Smooth muscle cell (in vitro differentiated cells): ENCODE measurements at regions not wholly inside any gene's neighbourhood (a gene's known extent, or its start where the extent isn't known, plus 50 kb on each side); places are given as distances from the start of the nearest gene placed in this dataset.

Experiments used
- DNase-seq: peaks from one replicate; lab custom pipeline; 2025; ENCODE audit not compliant: unreplicated experiment; lab: John Stamatoyannopoulos, UW
- H2AFZ ChIP-seq: fragments of 200-600 bp; sonication (generic); 2 replicates; pipeline ENCODE4 v1.6.0; 2016; ENCODE audit warnings: antibody characterized with exemption, low read depth, mild to moderate bottlenecking
- H3F3A ChIP-seq: fragments of 200-600 bp; sonication (generic); 2 replicates; pipeline ENCODE4 v1.6.0; 2017; ENCODE audit warnings: antibody characterized with exemption, low read depth
- H3K27ac ChIP-seq: fragments of 200-600 bp; sonication (generic); 2 replicates; pipeline ENCODE4 v1.5.1; 2016; ENCODE audit warnings: low read depth, mild to moderate bottlenecking
- H3K27me3 ChIP-seq: fragments of 200-600 bp; sonication (generic); 2 replicates; pipeline ENCODE4 v1.6.1; 2016; ENCODE audit warnings: low read depth, mild to moderate bottlenecking
- H3K36me3 ChIP-seq: fragments of 200-600 bp; sonication (generic); 2 replicates; pipeline ENCODE4 v1.5.1; 2016; ENCODE audit warnings: low read depth
- H3K4me1 ChIP-seq: fragments of 200-600 bp; sonication (generic); 2 replicates; pipeline ENCODE4 v1.5.1; 2016; ENCODE audit warnings: low read depth
- H3K4me2 ChIP-seq: fragments of 200-600 bp; sonication (generic); 2 replicates; pipeline ENCODE4 v1.6.0; 2016; ENCODE audit warnings: mild to moderate bottlenecking
- H3K4me3 ChIP-seq: fragments of 200-600 bp; sonication (generic); 2 replicates; pipeline ENCODE4 v1.5.1; 2016; ENCODE audit warnings: mild to moderate bottlenecking
- H3K79me2 ChIP-seq: fragments of 200-600 bp; sonication (generic); 2 replicates; pipeline ENCODE4 v1.6.0; 2016; ENCODE audit warnings: low read depth, mild to moderate bottlenecking
- H3K9ac ChIP-seq: fragments of 200-600 bp; sonication (generic); 2 replicates; pipeline ENCODE4 v1.6.0; 2016; ENCODE audit warnings: low read depth
- H3K9me3 ChIP-seq: fragments of 200-600 bp; sonication (generic); replicated peaks from 2 replicates; pipeline ENCODE4 v1.5.1; 2016; ENCODE audit warnings: low read depth
- H4K20me1 ChIP-seq: fragments of 200-600 bp; sonication (generic); 2 replicates; pipeline ENCODE4 v1.6.0; 2016; ENCODE audit warnings: low read depth
- CTCF ChIP-seq: fragments of 200-600 bp; sonication (generic); IDR thresholded peaks from 2 replicates; pipeline ENCODE4 v1.5.1; 2017; ENCODE audit warnings: borderline replicate concordance, mild to moderate bottlenecking, antibody characterized with exemption; ENCODE audit not compliant: insufficient read depth, poor library complexity, severe bottlenecking
- WGBS: methylation state at CpG from one replicate; pipeline ENCODE4 v1.1.7; 2016; ENCODE audit warnings: low lambda C conversion rate; 5-methylcytosine and 5-hydroxymethylcytosine counted together

- no peak overlapping the region for H3K4me2 ChIP-seq
- H2AFZ ChIP-seq: no peak overlapping the region
- H3K9me3 ChIP-seq: no peaks in the 10 kb centered on the region
- no peaks in the 10 kb centered on the region for H3K4me1 ChIP-seq
- H3K79me2 ChIP-seq: no peaks in the 10 kb centered on the region
- no peaks in the 10 kb centered on the region for H3K36me3 ChIP-seq
- no peaks in the 10 kb centered on the region for H3F3A ChIP-seq
- H3K27ac ChIP-seq: no peak overlapping the region
- H3K27me3 ChIP-seq: peaks cover 4% of the 10 kb centered on the region
- TF ChIP-seq CTCF: no peak
- DNase-seq: no peak
- no peaks in the 10 kb centered on the region for H4K20me1 ChIP-seq
- no peak overlapping the region for H3K9ac ChIP-seq
- H3K4me3 ChIP-seq: no peak overlapping the region
- WGBS: 44% methylated on average over 2 of the region's 2 CpGs
These were observed 281.9 kb downstream of the TENT4A start for GRCh38 chr5:6995115-6995514.

GRCh38 chr5:7000310-7000709 lies 287.1 kb downstream of the TENT4A start:
- H3K27ac ChIP-seq: no peak overlapping the region
- H4K20me1 ChIP-seq: no peaks in the 10 kb centered on the region
- no peak overlapping the region for H3K4me2 ChIP-seq
- no peak overlapping the region for H3K9ac ChIP-seq
- H2AFZ ChIP-seq: no peak overlapping the region
- H3K4me3 ChIP-seq: no peak overlapping the region
- no peak for TF ChIP-seq CTCF
- no peak for DNase-seq
- no peaks in the 10 kb centered on the region for H3K9me3 ChIP-seq
- no peaks in the 10 kb centered on the region for H3K4me1 ChIP-seq
- H3K79me2 ChIP-seq: no peaks in the 10 kb centered on the region
- WGBS: 66% methylated on average over 4 of the region's 4 CpGs
- H3K27me3 ChIP-seq: no peaks in the 10 kb centered on the region
- H3F3A ChIP-seq: no peaks in the 10 kb centered on the region
- H3K36me3 ChIP-seq: no peaks in the 10 kb centered on the region

- 65% methylated on average over 6 of the region's 6 CpGs for WGBS
- no peaks in the 10 kb centered on the region for H3K4me1 ChIP-seq
- no peak for DNase-seq
- no peak for TF ChIP-seq CTCF
- no peak overlapping the region for H3K9ac ChIP-seq
- H3K27me3 ChIP-seq: no peaks in the 10 kb centered on the region
- no peak overlapping the region for H3K4me2 ChIP-seq
- no peaks in the 10 kb centered on the region for H3K36me3 ChIP-seq
- H2AFZ ChIP-seq: no peak overlapping the region
- H3K27ac ChIP-seq: no peak overlapping the region
- no peaks in the 10 kb centered on the region for H3F3A ChIP-seq
- no peaks in the 10 kb centered on the region for H4K20me1 ChIP-seq
- H3K79me2 ChIP-seq: no peaks in the 10 kb centered on the region
- no peaks in the 10 kb centered on the region for H3K9me3 ChIP-seq
- H3K4me3 ChIP-seq: no peak overlapping the region
These were observed 297.4 kb downstream of the TENT4A start for GRCh38 chr5:7010591-7010990.

GRCh38 chr5:7012057-7012456 lies 298.8 kb downstream of the TENT4A start:
- Histone ChIP-seq H4K20me1 (no peaks in the 10 kb centered on the region), H3K4me2 (no peak overlapping the region), H3K4me3 (no peak overlapping the region), H3K27me3 (no peaks in the 10 kb centered on the region), H3K36me3 (no peaks in the 10 kb centered on the region), H3K9me3 (no peaks in the 10 kb centered on the region), H3K27ac (no peak overlapping the region), H2AFZ (no peak overlapping the region), H3F3A (no peaks in the 10 kb centered on the region), H3K9ac (no peak overlapping the region), H3K79me2 (no peaks in the 10 kb centered on the region), H3K4me1 (no peaks in the 10 kb centered on the region)
- 65% methylated on average over 2 of the region's 2 CpGs for WGBS
- no peak for DNase-seq
- TF ChIP-seq CTCF: no peak
